K562 (cell line): ENCODE measurements at regions not wholly inside any gene's neighbourhood (a gene's known extent, or its start where the extent isn't known, plus 50 kb on each side); places are given as distances from the start of the nearest gene placed in this dataset.
A peak's percentile ranks its signal among the peaks of the same experiment; 100 is the strongest.

Experiments
- ATAC-seq: fragments of 200-7000 bp; cut with Tn5 transposase; 3 replicates; pipeline ENCODE4 v1.9.1; 2020; ENCODE audit warnings: moderate library complexity
- BruUV-seq: library from RNA; stranded (reverse); fragments of 400-500 nt; replicated peaks from 2 replicates; lab custom pipeline; 2021; lab: Mats Ljungman, UMichigan
- CTCF ChIA-PET: fragments of 300-600 bp; formaldehyde crosslinking; extraction: SDS; loops from one replicate; lab custom pipeline; 2021; ENCODE audit warnings: low intra/inter-chr PET ratio; lab: Yijun Ruan, JAX
- POLR2A ChIA-PET: fragments of 300-600, 350-650 bp; sonication (Branson Sonifier 250); formaldehyde crosslinking; extraction: SDS; loops from one replicate; lab custom pipeline; 2021; ENCODE audit warnings: antibody characterized with exemption, inconsistent platforms; lab: Yijun Ruan, JAX
- DNase-seq, 4 experiments: peaks; one replicate each; pipeline versions ENCODE4 v3.0.0 to v3.0.0-alpha.2; 2011 to 2018; ENCODE audit warnings: low spot score in 3 of 4, mixed read lengths in 3 of 4; ENCODE audit errors: extremely low read depth in 1 of 4
- FAIRE-seq: peaks from 2 replicates; lab custom pipeline; 2011; peaks lifted over from hg19 to GRCh38; lab: Jason Lieb, UNC
- H2AFZ ChIP-seq: 2 replicates; pipeline ENCODE4 v1.6.0; 2011; ENCODE audit warnings: low read depth, low read length, control low read depth, inconsistent platforms
- H3K27ac ChIP-seq: fragments of 200-600 bp; 3 replicates; pipeline ENCODE4 v1.8.0; 2011; ENCODE audit warnings: low read depth, mild to moderate bottlenecking, control low read depth, inconsistent platforms, low read length, moderate library complexity, mixed read lengths; ENCODE audit errors: extremely low read depth
- H3K27me3 ChIP-seq, 2 experiments: fragments of 300-600 bp in 1 of 2; 2 replicates in 1 of 2; 3 replicates in 1 of 2; pipeline versions ENCODE4 v1.6.0 to v1.8.0; 2011; ENCODE audit warnings: inconsistent platforms in 2 of 2, low read length in 2 of 2, mild to moderate bottlenecking in 1 of 2, mixed read lengths in 1 of 2, moderate library complexity in 1 of 2; ENCODE audit not compliant: control insufficient read depth in 2 of 2, insufficient read depth in 2 of 2
- H3K36me3 ChIP-seq: fragments of 300-600 bp; 3 replicates; pipeline ENCODE4 v1.8.0; 2011; ENCODE audit warnings: mild to moderate bottlenecking, low read length, inconsistent platforms; ENCODE audit not compliant: control insufficient read depth, insufficient read depth
- H3K4me1 ChIP-seq, 2 experiments: fragments of 200-600 bp in 1 of 2; replicated peaks in 1 of 2; 2 replicates in 1 of 2; 3 replicates in 1 of 2; pipeline versions ENCODE4 v1.5.1 to v1.8.0; 2011; ENCODE audit warnings: inconsistent platforms in 2 of 2, low read length in 2 of 2, mild to moderate bottlenecking in 1 of 2, mixed read lengths in 1 of 2, moderate library complexity in 1 of 2; ENCODE audit not compliant: control insufficient read depth in 2 of 2, insufficient read depth in 2 of 2
- H3K4me2 ChIP-seq: 2 replicates; pipeline ENCODE4 v1.6.1; 2011; ENCODE audit warnings: low read length, control low read depth, inconsistent platforms, mixed read lengths; ENCODE audit not compliant: insufficient read depth
- H3K4me3 ChIP-seq: fragments of 200-600 bp; sonication (generic), shearing (Covaris generic); 2 replicates; pipeline ENCODE4 v1.5.1; 2016; ENCODE audit warnings: control low read depth, inconsistent platforms
- H3K79me2 ChIP-seq: fragments of 200-600 bp; 3 replicates; pipeline ENCODE4 v1.8.0; 2011; ENCODE audit warnings: low read length, inconsistent platforms; ENCODE audit not compliant: control insufficient read depth, insufficient read depth
- H3K9ac ChIP-seq, 2 experiments: 2 replicates each; pipeline versions ENCODE4 v1.6.0 to v1.6.1; 2011; ENCODE audit warnings: low read depth in 2 of 2, low read length in 2 of 2, control low read depth in 1 of 2, inconsistent platforms in 1 of 2, mild to moderate bottlenecking in 1 of 2, mixed read lengths in 1 of 2; ENCODE audit not compliant: insufficient read depth in 1 of 2
- H3K9me1 ChIP-seq: one replicate; pipeline ENCODE4 v1.6.0; 2011; ENCODE audit warnings: inconsistent platforms, mild to moderate bottlenecking, low read length, moderate library complexity; ENCODE audit not compliant: control insufficient read depth, insufficient read depth
- H3K9me3 ChIP-seq: replicated peaks from 2 replicates; pipeline ENCODE4 v1.5.1; 2011; ENCODE audit warnings: low read depth, low read length, inconsistent platforms; ENCODE audit not compliant: control insufficient read depth, insufficient read depth
- H4K20me1 ChIP-seq: replicated peaks from 2 replicates; pipeline ENCODE4 v1.6.1; 2011; ENCODE audit warnings: low read length, inconsistent platforms, mixed read lengths; ENCODE audit not compliant: control insufficient read depth, insufficient read depth
- ATF3 ChIP-seq, 2 experiments: fragments of 450-650 bp in 1 of 2; sonication (generic) in 1 of 2; formaldehyde crosslinking in 1 of 2; IDR thresholded peaks in 1 of 2; conservative IDR thresholded peaks in 1 of 2; 2 replicates each; pipeline versions ENCODE4 v1.6.1 to v1.8.1; 2016 to 2023; ENCODE audit warnings: mild to moderate bottlenecking in 2 of 2, moderate library complexity in 2 of 2, inconsistent platforms in 1 of 2, missing genetic modification reagents in 1 of 2
- BHLHE40 ChIP-seq: IDR thresholded peaks from 2 replicates; pipeline ENCODE4 v1.6.1; 2011; ENCODE audit warnings: low read length, improper control_type of control experiment
- CBFA2T3 ChIP-seq: fragments of 450-650 bp; IDR thresholded peaks from 2 replicates; pipeline ENCODE4 v1.6.1; 2017
- EZH2 ChIP-seq: IDR thresholded peaks from 2 replicates; pipeline ENCODE4 v1.6.1; 2012; ENCODE audit warnings: low read depth, mild to moderate bottlenecking, inconsistent platforms, low read length, borderline replicate concordance
- FOXA3 ChIP-seq, 2 experiments: fragments of 450-650 bp in 1 of 2; sonication (generic) in 1 of 2; formaldehyde crosslinking; IDR thresholded peaks in 1 of 2; conservative IDR thresholded peaks in 1 of 2; 2 replicates each; pipeline versions ENCODE4 v1.4.0 to v1.8.0; 2020 to 2022; ENCODE audit warnings: mild to moderate bottlenecking in 2 of 2, missing genetic modification reagents in 1 of 2
- FUS ChIP-seq: fragments of 200-400 bp; formaldehyde crosslinking; optimal IDR thresholded peaks from 2 replicates; pipeline ENCODE3; 2017; ENCODE audit warnings: low read depth, low read length
- GTF2E2 ChIP-seq: fragments of 200-800 bp; sonication (Bioruptor generic); IDR thresholded peaks from 2 replicates; pipeline ENCODE4 v1.6.1; 2016; ENCODE audit warnings: missing genetic modification characterization, missing compliant biosample characterization
- HLTF ChIP-seq: fragments of 450-650 bp; IDR thresholded peaks from 2 replicates; pipeline ENCODE4 v1.6.1; 2016
- HNRNPL ChIP-seq: fragments of 200-400 bp; formaldehyde crosslinking; IDR thresholded peaks from 2 replicates; pipeline ENCODE4 v1.6.1; 2017; ENCODE audit warnings: low read depth, mild to moderate bottlenecking, low read length
- LCOR ChIP-seq: sonication (generic); formaldehyde crosslinking; IDR thresholded peaks from 2 replicates; pipeline ENCODE4 v1.8.0; 2022; ENCODE audit warnings: mild to moderate bottlenecking, missing genetic modification reagents
- MNT ChIP-seq, 2 experiments: fragments of 450-650 bp; conservative IDR thresholded peaks; 2 replicates each; pipeline ENCODE4 v1.6.1; 2017; ENCODE audit warnings: mild to moderate bottlenecking in 2 of 2, moderate library complexity in 2 of 2
- NFRKB ChIP-seq: fragments of 450-650 bp; IDR thresholded peaks from 2 replicates; pipeline ENCODE4 v1.6.1; 2016; ENCODE audit warnings: low read depth
- SAFB2 ChIP-seq: fragments of 200-400 bp; formaldehyde crosslinking; IDR thresholded peaks from 2 replicates; pipeline ENCODE4 v1.6.1; 2018; ENCODE audit warnings: borderline replicate concordance, low read length, low read depth, moderate library complexity; ENCODE audit not compliant: severe bottlenecking
- ZNF232 ChIP-seq: sonication (generic); formaldehyde crosslinking; IDR thresholded peaks from 2 replicates; pipeline ENCODE4 v1.8.0; 2022; ENCODE audit warnings: mild to moderate bottlenecking, missing genetic modification reagents
- ZNF277 ChIP-seq: fragments of 250-450 bp; sonication (Bioruptor Pico); IDR thresholded peaks from 2 replicates; pipeline ENCODE4 v1.8.0; 2022; ENCODE audit warnings: inconsistent platforms, mild to moderate bottlenecking, moderate library complexity, borderline replicate concordance
- ZNF445 ChIP-seq: fragments of 250-450 bp; sonication (Bioruptor Pico); IDR thresholded peaks from 2 replicates; pipeline ENCODE4 v1.4.0; 2020; ENCODE audit warnings: low read depth, mild to moderate bottlenecking, moderate library complexity
- ZNF740 ChIP-seq, 3 experiments: fragments of 200-800 bp in 1 of 3; sonication (Bioruptor generic) in 1 of 3; sonication (generic) in 1 of 3; formaldehyde crosslinking in 1 of 3; IDR thresholded peaks; 2 replicates each; pipeline versions ENCODE4 v1.6.1 to v1.8.0; 2016 to 2022; ENCODE audit warnings: mild to moderate bottlenecking in 2 of 3, missing compliant biosample characterization in 2 of 3, missing genetic modification characterization in 2 of 3, missing genetic modification reagents in 1 of 3
- ZNF77 ChIP-seq: fragments of 250-450 bp; sonication (Bioruptor Pico); IDR thresholded peaks from 2 replicates; pipeline ENCODE4 v1.5.0; 2020
- ZSCAN29 ChIP-seq: fragments of 450-650 bp; IDR thresholded peaks from 2 replicates; pipeline ENCODE4 v1.6.1; 2017
- WGBS: fragments of 100-300 bp; shearing (Covaris generic); methylation state at CpG from one replicate; pipeline ENCODE4 v1.1.6; 2016; ENCODE audit warnings: low coverage, mixed read lengths; ENCODE audit not compliant: insufficient coverage; ENCODE audit errors: missing lambda C conversion rate; 5-methylcytosine and 5-hydroxymethylcytosine counted together
- in situ Hi-C: fragments of 300-500 bp; cut with MboI; formaldehyde crosslinking; loops from 4 replicates; pipeline ENCODE4 v1.15.0; 2018; ENCODE audit warnings: inconsistent platforms, mixed read lengths
- intact Hi-C: fragments of 100-400 bp; cut with micrococcal nuclease; formaldehyde crosslinking; loops from 2 replicates; pipeline ENCODE4 v1.14.2; 2022

- BruUV-seq: no TSS peak
- FAIRE-seq (no peak), DNase-seq (no peak), ATAC-seq (peak; percentile 52)
- Histone ChIP-seq H3K4me1 (no peaks in the 10 kb centered on the region), H3K9ac (no peak overlapping the region), H3K4me3 (no peak overlapping the region), H3K9me3 (no peaks in the 10 kb centered on the region), H4K20me1 (no peaks in the 10 kb centered on the region), H3K9me1 (no peaks in the 10 kb centered on the region), H3K27me3 (no peaks in the 10 kb centered on the region), H2AFZ (no peak overlapping the region), H3K27ac (no peak overlapping the region), H3K4me2 (no peak overlapping the region), H3K36me3 (no peaks in the 10 kb centered on the region), H3K79me2 (no peaks in the 10 kb centered on the region)
- ChIA-PET CTCF (interaction anchor here (0.7 kb wide), 1 partner anchor 214 kb away, joined by 3 read pairs; no protein-coding TSS in a partner anchor), POLR2A (interaction anchor here (0.6 kb wide), 1 partner anchor 17 kb away, joined by 3 read pairs; no protein-coding TSS in a partner anchor)
- intact Hi-C loops: no loop called here
- TF ChIP-seq ZNF77 (CRISPR knock-in tag) (no peak), EZH2 (no peak), ZNF277 (CRISPR knock-in tag) (no peak), CBFA2T3 (no peak), MNT (conservative IDR thresholded peaks at IDR 0.05) (no peak), ZSCAN29 (no peak), LCOR (CRISPR knock-in tag) (no peak), FUS (no peak), HNRNPL (no peak), BHLHE40 (no peak), ZNF740 (CRISPR knock-in tag; IDR thresholded peaks at IDR 0.05) (no peak), ZNF740 (tag; IDR thresholded peaks at IDR 0.05) (no peak), FOXA3 (CRISPR knock-in tag; conservative IDR thresholded peaks at IDR 0.05 in 1 of 2, IDR thresholded peaks at IDR 0.05 in 1 of 2) (no peak), SAFB2 (no peak), NFRKB (no peak), ZNF232 (CRISPR knock-in tag) (no peak), GTF2E2 (tag) (no peak), ZNF445 (CRISPR knock-in tag) (no peak), ATF3 (IDR thresholded peaks at IDR 0.05) (no peak), ATF3 (CRISPR knock-in tag; conservative IDR thresholded peaks at IDR 0.05) (no peak), HLTF (no peak)
- in situ Hi-C loops: no loop called here
- 78% methylated on average over 2 of the region's 2 CpGs for WGBS
Measured at GRCh38 chr7:10596827-10597226, 376.8 kb upstream of the PHF14 start.
